HG02938 (cell line): ENCODE measurements at regions not wholly inside any gene's neighbourhood (a gene's known extent, or its start where the extent isn't known, plus 50 kb on each side); places are given as distances from the start of the nearest gene placed in this dataset.
"Not testable (repeated sequence)": the region's sequence is repeated elsewhere in the genome, so short reads cannot be mapped to it uniquely, and the experiment has no call there.

Experiments
- ATAC-seq: cut with Tn5 transposase; IDR thresholded peaks from one replicate; pipeline ENCODE4 v1.9.1; 2021; ENCODE audit warnings: mild to moderate bottlenecking, moderate library complexity; ENCODE audit not compliant: unreplicated experiment

GRCh38 chr4:165813606-165814005, 59.4 kb upstream of the TLL1 start:
- no peak for ATAC-seq

GRCh38 chr4:165814256-165815020, 58.6 kb upstream of the TLL1 start:
- ATAC-seq = no peak

- ATAC-seq = not testable (repeated sequence)
These were observed 53.9 kb upstream of the TLL1 start for GRCh38 chr4:165819126-165819525.
